ENCODE measurements at regions not wholly inside any gene's neighbourhood (a gene's known extent, or its start where the extent isn't known, plus 50 kb on each side); places are given as distances from the start of the nearest gene placed in this dataset.

GRCh38 chr13:55402870-55403269, 1737.8 kb upstream of the PRR20A start:
- TF ChIP-seq, protein P1, sequence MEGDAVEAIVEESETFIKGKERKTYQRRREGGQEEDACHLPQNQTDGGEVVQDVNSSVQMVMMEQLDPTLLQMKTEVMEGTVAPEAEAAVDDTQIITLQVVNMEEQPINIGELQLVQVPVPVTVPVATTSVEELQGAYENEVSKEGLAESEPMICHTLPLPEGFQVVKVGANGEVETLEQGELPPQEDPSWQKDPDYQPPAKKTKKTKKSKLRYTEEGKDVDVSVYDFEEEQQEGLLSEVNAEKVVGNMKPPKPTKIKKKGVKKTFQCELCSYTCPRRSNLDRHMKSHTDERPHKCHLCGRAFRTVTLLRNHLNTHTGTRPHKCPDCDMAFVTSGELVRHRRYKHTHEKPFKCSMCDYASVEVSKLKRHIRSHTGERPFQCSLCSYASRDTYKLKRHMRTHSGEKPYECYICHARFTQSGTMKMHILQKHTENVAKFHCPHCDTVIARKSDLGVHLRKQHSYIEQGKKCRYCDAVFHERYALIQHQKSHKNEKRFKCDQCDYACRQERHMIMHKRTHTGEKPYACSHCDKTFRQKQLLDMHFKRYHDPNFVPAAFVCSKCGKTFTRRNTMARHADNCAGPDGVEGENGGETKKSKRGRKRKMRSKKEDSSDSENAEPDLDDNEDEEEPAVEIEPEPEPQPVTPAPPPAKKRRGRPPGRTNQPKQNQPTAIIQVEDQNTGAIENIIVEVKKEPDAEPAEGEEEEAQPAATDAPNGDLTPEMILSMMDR (IDR thresholded peaks at IDR 0.05), result no peak
- TF ChIP-seq POLR2A (IDR thresholded peaks at IDR 0.05), result no peak

Measured in heart left ventricle (tissue), 13 donors.